ENCODE measurements at regions not wholly inside any gene's neighbourhood (a gene's known extent, or its start where the extent isn't known, plus 50 kb on each side); places are given as distances from the start of the nearest gene placed in this dataset.

GRCh38 chr15:58252586-58253323 is 114.6 kb downstream of the AQP9 start:
- no peak for ATAC-seq
- WGBS (ENCODE audit: insufficient coverage, insufficient replicate concordance, low lambda C conversion rate, missing lambda C conversion rate): 42% methylated on average over 7 of the region's 7 CpGs
- no peaks in the 10 kb centered on the region for H3K36me3 ChIP-seq (ENCODE audit: control insufficient read depth in 2 of 2, insufficient read depth in 2 of 2, low read length in 1 of 2)
- RAD21 ChIA-PET (ENCODE audit: unreplicated experiment): interaction anchor here (1.1 kb wide), 1 partner anchor 18 kb away, joined by 3 read pairs; no protein-coding TSS in a partner anchor
- no peak for DNase-seq (ENCODE audit: low read depth, low spot score)
- CTCF ChIA-PET: interaction anchor here (0.6 to 0.8 kb wide), 2 partner anchors 9 to 70 kb away, joined by 3 read pairs; no protein-coding TSS in a partner anchor
- H3K9ac ChIP-seq (ENCODE audit: control insufficient read depth, insufficient read depth, low read length): no peak overlapping the region
- H3K4me3 ChIP-seq: no peak overlapping the region
- FAIRE-seq: no peak
- no peak overlapping the region for H2AFZ ChIP-seq (ENCODE audit: control insufficient read depth, low read depth, low read length)
- H3K27me3 ChIP-seq (replicated peaks in 1 of 2; ENCODE audit: control insufficient read depth in 2 of 2, insufficient read depth in 2 of 2, low read length in 1 of 2): peaks cover 0 to 4% of the 10 kb centered on the region in 2 experiments; a peak in 2 of 4 replicates
- no peak overlapping the region for H3K27ac ChIP-seq (ENCODE audit: control insufficient read depth, insufficient read depth)
- POLR2A ChIA-PET: no interaction called here
- H3K9me3 ChIP-seq (replicated peaks; ENCODE audit: control insufficient read depth, insufficient read depth, low read length): no peaks in the 10 kb centered on the region; the same call in 2 of the 3 replicates
- no peak for TF ChIP-seq NKRF (conservative IDR thresholded peaks at IDR 0.05)
- no peak for TF ChIP-seq IRF4 (IDR thresholded peaks at IDR 0.05; ENCODE audit: low read depth, low read length)
- no peak for TF ChIP-seq ZNF687 (IDR thresholded peaks at IDR 0.05)
- TF ChIP-seq SMARCA5 (IDR thresholded peaks at IDR 0.05): no peak
- TF ChIP-seq KAT2A (conservative IDR thresholded peaks at IDR 0.05; ENCODE audit: control insufficient read depth, low read depth, low read length): no peak
- no peak for TF ChIP-seq GATAD2B (conservative IDR thresholded peaks at IDR 0.05; ENCODE audit: low read depth)
- H3K4me2 ChIP-seq (ENCODE audit: control insufficient read depth, insufficient read depth): no peak overlapping the region
- in situ Hi-C loops (cut with MboI) (no loop called here), intact Hi-C loops (cut with micrococcal nuclease; ENCODE audit: unreplicated experiment) (no loop called here)
- H4K20me1 ChIP-seq (ENCODE audit: control insufficient read depth, insufficient read depth): no peaks in the 10 kb centered on the region
- SMC1A ChIA-PET (ENCODE audit: uncharacterized antibody, unreplicated experiment): interaction anchor here (0.6 to 1.3 kb wide), 5 partner anchors 9 to 509 kb away, joined by 3 to 4 read pairs (median 3); no protein-coding TSS in a partner anchor
- BruUV-seq (replicated peaks): no TSS peak
- H3K4me1 ChIP-seq (ENCODE audit: control insufficient read depth, insufficient read depth, low read length): no peaks in the 10 kb centered on the region
- H3K79me2 ChIP-seq (ENCODE audit: control insufficient read depth, insufficient read depth, low read length): no peaks in the 10 kb centered on the region
